ENCODE measurements at regions not wholly inside any gene's neighbourhood (a gene's known extent, or its start where the extent isn't known, plus 50 kb on each side); places are given as distances from the start of the nearest gene placed in this dataset.
"Not testable (repeated sequence)": the region's sequence is repeated elsewhere in the genome, so short reads cannot be mapped to it uniquely, and the experiment has no call there.

DNA sequence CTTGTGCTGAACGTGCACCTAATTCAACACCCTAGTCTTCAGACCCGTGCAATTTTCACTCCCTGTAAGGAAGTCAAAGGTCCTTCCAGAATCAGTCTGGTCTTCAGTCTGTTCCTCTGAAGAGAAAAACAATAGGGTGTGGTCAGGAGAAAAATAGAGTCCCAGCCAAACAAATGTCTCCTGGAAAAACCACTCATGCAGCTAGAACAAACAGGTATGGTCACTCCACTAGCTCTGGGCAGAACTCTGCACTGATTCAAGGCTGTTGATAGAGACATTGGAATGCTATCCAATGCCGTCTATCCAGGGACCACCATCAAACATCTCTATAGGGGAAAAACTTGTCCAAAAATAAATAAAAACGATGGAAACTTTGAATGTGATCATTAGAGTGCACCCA, 81.8 kb upstream of the MAP3K1 start:
- DNase-seq (ENCODE audit: extremely low read depth in 1 of 2, low read depth in 1 of 2), result no peak

DNA sequence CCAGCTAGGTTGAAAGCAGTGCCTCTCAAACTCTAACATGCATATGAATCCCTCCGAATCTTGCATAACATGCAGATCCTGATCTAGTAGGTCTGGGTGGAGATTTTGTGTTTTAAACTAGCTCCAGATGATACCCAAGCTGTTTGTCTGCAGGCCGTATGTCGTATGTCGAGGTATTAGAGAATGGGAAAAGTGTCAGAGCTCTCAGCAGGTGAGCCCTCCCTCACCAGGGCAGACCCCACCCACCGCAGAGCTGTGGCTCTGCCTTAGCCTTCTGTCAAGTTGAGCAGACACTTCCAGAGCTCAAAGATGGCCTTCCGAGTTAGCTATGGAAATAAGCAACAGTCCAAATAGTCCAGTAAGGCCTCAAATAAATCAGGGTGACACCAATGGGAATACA, 83.2 kb upstream of the MAP3K1 start:
- DNase-seq (ENCODE audit: extremely low read depth in 1 of 2, low read depth in 1 of 2), result no peak

DNA sequence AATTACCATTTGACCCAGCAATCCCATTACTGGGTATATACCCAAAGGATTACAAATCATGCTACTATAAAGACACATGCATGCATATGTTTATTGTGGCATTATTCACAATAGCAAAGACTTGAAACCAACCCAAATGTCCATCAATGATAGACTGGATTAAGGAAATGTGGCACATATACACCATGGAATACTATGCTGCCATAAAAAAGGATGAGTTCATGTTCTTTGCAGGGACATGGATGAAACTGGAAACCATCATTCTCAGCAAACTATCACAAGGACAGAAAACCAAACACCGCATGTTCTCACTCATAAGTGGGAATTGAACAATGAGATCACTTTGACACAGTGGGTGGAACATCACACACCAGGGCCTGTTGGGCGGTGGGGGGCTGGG, 83.9 kb upstream of the MAP3K1 start:
- DNase-seq (ENCODE audit: extremely low read depth in 1 of 2, low read depth in 1 of 2), result not testable (repeated sequence)

DNA sequence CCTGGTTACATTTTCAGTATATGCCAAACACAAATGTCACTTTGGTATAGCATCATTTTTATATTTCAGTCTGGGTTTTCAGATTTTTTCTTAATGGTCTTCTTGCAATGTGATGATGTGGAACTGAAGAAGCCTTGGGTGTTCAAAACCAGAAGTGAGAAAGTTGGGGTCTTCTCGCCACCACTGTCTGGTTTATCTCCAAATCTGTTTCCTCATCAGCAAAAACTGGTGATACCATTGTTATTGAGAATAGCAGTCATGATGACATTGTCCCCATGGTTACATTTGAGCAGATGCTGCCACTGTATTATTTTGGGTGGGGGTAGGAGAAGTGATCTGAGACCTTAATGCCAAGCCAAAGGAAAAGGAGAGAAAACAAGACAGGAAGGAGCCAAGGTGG, 85.9 kb upstream of the MAP3K1 start:
- DNase-seq (ENCODE audit: extremely low read depth in 1 of 2, low read depth in 1 of 2), result no peak

DNA sequence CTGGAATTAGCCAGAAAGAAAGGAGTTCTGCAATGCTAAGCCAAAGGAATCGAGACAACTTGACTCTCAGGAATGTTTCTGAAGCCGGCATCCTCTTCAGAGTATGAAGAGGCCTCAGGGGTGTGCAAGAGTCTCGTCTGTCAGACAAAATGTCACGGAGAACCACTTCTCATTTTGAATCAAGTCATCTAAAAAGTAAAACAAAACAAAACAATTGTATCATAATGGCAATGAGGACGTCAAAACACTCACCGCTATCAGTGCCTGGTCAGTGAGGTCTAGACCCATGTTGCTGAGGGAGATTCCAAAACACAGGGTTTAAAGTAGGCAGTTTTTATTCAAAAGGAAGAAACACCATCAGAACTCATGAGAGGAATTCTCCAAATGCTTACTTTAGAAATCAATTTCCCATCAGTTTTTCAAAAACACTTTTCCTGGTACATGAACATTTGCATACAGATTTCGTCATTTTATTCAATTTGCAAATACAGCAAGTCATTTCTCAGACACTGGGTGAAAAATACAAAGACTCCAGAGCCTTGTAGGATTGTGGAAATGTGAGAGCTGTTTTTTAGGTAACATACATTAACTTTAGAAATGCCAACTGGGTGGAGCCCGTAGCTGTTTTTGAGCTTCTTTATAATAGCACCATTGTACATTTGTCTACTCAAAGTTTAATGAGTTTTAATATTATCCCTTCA, 89.5 kb upstream of the MAP3K1 start:
- DNase-seq (ENCODE audit: extremely low read depth in 1 of 2, low read depth in 1 of 2), result no peak

DNA sequence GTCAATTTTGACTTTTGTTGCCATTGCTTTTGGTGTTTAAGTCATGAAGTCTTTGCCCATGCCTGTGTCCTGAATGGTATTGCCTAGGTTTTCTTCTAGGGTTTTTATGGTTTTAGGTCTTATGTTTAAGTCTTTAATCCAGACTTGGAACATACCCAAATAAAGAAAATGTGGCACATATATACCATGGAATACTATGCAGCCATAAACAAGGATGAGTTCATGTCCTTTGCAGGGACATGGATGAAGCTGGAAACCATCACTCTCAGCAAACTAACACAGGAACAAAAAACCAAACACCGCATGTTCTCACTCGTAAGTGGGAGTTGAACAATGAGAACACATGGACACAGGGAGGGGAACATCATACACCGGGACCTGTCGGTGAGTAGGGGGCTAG, 90.5 kb upstream of the MAP3K1 start:
- DNase-seq (ENCODE audit: extremely low read depth in 1 of 2, low read depth in 1 of 2), result not testable (repeated sequence)

DNA sequence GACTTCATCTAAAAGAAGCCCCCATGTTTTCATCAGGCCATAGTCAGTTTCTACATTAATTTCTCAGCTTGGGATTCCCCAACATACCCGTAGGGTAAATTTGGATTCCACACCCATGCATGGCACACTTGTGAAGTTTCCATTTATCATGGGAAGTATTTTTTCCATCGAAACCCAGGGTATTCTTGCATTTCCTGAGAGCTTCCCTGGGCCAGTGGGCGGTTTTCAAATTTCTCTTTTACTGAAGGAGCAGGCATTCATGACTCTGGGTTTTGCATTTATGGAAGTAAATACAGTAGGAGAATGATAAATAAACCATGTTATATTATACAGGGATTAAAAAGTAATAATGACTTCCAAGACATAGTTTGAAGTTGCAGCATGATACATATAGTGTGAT, 93.0 kb upstream of the MAP3K1 start:
- DNase-seq (ENCODE audit: extremely low read depth in 1 of 2, low read depth in 1 of 2), result no peak

DNA sequence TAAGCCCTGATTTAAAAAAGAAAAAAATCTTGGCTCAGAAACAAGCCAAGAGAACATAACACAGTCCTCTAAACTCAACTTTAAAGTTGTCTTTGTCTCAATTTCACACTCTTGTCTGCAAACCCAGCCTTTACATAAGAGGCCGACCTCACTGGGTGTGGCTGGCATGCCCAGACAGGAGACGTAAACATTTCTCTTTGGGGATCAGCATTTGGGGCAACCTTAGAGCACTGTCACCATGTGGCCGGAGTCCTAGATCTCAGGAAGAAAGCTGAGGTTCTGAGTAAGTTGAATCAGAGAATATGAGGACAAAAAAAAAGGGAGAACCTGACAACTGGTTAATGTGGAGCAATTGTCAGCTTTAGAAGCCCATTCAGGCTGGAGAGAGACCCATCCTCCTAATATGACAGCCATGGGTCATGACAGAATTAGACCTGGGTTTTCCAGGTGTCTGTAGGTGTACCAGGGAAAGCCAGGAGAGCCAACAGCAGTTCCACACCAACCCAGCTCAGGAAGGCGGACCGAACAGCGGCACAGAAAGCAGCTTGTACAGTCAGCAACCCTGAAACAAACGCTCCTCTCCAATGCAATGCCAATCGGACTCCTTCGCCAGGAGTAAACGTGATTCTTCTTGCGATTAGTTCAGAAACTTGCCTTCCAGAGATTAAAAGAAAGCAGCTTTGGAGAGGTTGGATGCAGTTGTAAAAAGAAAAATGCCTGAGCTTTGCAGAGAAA, 97.9 kb upstream of the MAP3K1 start:
- DNase-seq (ENCODE audit: extremely low read depth in 1 of 2, low read depth in 1 of 2), result no peak

DNA sequence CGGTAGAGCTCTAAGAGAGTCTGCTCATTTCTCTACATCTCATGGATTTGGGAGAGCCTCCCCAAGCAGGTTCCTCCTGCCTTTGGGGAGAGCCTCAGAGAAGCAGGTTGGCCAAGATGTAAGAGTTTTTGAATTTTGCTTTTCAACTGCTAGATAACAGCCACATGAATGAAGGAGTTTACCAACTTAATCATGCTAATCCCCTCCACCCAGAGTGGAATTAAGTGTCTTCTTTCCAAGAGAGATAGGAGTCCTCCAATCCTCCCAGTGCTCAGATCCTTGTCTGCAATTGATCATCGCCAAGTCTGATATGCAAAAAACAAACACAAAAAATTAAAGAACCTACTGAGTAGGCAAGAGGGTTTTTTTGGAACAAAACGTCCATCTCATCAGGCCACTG, 99.4 kb upstream of the MAP3K1 start:
- DNase-seq (ENCODE audit: extremely low read depth in 1 of 2, low read depth in 1 of 2), result no peak

DNA sequence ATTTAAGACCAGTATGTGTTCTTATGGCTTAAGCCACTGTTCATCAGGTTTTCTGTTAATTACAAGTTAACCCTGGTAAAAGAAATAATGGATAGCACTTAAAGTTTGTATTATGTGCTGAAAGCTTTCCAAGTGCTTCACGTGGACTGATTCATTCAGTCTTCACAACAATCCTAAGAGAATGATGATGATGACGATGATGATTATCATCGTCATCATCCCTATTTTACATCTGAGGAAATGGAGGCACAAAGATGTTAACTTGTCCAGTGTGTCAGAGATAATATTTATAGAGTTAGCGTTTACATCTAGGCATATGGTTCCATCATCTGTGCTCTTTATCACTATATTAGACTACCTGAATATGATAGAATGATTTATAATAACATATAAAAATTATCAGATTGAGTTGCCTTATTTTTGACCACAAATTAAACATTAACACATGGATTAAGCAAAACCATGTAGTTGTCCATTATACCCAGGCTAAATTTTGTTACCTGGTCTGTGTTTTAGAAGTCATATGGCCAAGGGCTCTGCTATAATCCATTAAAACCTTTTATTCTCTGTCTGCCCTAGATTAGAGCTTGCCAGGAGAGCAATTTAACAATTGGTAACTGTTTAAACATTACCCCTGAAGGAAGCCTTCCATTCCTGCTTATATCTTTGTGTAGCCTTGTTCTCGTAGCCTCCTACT, 102.3 kb upstream of the MAP3K1 start:
- no peak for DNase-seq (ENCODE audit: extremely low read depth in 1 of 2, low read depth in 1 of 2)

DNA sequence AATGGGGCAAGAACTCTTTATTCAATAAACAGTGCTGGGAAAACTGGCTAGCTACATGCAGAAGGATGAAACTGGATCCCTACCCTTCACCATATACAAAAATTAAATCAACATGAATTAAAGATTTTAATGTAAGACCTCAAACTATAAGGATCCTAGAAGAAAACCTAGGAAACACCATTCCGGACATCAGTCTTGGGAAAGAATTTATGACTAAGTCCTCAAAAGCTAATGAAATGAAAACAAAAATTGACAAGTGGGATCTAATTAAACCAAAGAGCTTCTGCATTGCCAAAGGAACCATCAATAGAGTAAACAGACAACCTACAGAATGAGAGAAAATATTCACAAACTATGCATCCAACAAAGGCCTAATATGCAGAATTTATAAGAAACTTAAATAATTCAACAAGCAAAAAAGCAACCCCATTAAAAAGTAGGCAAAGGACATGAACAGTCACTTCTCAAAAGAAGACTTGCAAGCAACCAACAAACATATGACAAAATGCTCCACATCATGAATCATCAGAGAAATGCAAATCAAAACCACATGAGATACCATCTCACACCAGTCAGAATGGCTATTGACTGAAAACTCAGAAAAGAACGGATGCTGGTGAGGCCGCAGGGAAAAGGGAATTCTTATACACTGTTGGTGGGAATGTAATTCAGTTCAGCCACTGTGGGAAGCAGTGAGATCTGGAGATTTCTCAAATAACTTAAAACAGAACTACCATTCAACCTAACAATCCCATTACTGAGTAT, 104.3 kb upstream of the MAP3K1 start:
- DNase-seq (ENCODE audit: extremely low read depth in 1 of 2, low read depth in 1 of 2), result no peak

DNA sequence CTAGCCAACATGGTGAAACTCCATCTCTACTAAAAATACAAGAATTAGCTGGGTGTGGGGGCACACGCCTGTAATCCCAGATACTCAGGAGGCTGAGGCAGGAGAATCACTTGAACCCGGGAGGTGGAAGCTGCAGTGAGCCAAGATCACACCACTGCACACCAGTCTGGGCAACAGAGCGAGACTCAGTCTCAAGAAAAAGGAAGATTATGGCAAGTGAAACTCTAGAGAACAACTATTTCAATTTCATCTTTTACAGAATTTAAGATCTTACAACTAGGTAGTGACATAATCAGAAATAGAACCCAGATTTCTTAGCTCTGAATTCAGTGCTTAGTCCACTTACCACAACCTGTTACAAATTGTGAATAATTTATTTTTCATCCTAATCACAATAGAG, 108.8 kb upstream of the MAP3K1 start:
- no peak for DNase-seq (ENCODE audit: extremely low read depth in 1 of 2, low read depth in 1 of 2)

DNA sequence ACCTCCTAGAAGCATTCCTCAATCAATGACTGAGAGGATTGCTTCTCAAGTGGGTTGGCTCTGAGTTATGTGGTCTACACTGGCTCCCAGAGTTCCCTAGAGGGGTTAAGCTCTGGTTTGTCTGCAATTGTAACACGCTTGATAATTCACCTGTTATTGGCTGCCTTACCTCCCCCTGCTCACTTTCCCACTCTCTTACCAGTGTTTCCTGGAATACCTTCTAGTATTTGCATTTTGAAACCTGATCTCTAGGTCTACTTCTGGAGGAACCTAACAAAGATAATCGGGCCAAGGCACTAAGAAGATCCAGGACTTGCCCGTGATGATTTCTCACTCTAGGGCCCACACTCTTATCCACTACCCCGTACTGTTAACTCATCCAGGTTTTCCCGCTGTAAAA, 110.1 kb upstream of the MAP3K1 start:
- no peak for DNase-seq (ENCODE audit: extremely low read depth in 1 of 2, low read depth in 1 of 2)

DNA sequence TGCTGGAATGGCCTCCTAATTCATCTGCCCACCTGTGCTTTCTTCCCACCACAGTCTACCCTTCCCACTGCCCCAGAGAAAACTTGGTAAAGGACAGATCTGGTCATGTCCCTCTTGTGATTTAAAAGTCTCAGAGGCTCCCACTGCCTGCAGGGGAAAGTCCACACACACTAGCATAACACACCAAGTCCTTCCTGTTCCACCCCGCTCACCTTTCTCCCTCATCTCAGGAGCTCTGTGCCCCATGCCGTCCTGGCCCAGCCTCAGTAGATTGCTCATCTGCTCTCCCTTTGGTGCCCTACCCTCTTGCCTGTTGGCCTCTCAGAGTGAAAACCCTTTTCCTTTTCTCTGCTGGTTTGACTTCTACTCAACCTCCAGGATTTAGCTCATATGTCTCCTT, 111.4 kb upstream of the MAP3K1 start:
- no peak for DNase-seq (ENCODE audit: extremely low read depth in 1 of 2, low read depth in 1 of 2)

DNA sequence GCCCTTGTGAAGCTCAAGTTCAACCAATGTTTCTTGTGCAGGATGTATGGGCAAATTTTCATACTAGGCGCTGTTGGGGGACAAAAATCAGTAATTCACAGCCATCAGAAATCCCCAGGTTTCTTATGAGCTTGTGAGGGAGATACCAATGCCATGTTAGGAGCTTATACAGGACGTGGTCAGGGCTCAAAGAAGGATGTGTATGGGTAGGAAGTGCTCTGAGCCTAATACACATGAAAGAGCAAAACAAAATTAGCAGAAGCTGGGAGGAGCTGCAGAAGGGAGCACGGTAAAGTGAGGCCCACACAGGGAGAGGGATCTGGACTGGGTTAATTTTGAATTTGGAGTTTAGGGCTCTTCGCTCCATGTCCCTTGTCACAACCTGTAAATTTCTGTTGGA, 114.6 kb upstream of the MAP3K1 start:
- DNase-seq (ENCODE audit: extremely low read depth in 1 of 2, low read depth in 1 of 2), result no peak

DNA sequence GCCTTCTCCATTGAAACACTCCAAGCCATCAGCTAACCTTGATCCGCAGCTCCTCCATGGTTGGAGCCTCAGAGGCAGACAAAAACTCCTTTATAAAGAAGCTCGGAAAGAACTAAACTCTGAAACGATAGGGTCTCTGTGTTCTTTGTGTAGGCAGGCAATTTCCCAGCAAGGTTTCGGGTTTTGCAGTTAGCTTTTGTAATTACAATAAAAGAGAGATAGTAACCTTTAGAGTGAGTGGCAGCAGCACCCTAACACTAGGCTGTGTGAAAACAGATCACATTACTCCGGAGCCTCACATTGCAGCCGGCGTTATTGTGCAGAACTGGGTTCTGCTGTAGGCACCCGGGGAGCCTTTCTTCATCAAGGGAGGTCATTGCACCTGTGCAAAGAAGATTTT, 115.8 kb upstream of the MAP3K1 start:
- no peak for DNase-seq (ENCODE audit: extremely low read depth in 1 of 2, low read depth in 1 of 2)

DNA sequence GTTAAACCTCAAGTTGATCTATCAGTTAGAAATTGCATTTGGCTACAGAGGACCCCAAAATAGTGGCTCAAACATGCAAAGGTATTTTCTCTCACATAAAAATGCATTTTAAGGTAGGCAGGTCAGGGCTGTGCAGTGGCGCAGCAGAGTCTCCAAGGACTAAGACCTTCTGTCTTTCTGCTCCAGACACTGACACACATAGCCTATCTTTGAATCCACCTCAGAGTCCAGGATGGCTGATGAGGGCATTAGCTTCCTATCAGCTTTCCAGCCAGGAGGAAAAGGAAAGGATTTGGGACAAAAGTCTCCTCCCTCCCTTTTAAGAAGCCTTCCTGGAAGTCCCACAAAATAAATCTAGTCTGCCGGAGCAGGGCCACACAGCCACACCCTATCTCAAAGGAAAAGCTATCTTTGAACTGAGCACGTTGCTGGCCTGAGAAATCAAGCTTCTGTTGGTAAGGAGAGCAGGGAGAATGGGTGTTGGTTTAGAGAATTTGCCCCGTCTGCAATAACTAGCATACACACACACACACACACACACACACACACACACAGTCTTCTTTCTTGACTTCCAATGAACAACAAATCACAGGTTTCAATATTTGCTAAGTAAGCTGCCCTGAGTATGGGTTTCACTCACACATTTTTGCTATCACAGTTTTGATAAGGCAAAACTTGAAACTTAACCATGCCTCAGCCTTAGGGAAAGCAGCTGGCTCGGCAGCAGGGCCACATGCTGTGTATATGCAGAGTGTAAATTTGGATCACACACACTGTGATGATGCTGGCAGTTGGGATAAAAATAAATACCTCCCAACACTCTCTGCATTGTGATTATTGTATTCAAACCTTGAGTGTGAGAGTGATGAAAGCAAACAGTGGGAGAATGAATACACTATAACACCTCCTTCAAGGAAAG, 116.6 kb upstream of the MAP3K1 start:
- DNase-seq (ENCODE audit: extremely low read depth in 1 of 2, low read depth in 1 of 2), result no peak

DNA sequence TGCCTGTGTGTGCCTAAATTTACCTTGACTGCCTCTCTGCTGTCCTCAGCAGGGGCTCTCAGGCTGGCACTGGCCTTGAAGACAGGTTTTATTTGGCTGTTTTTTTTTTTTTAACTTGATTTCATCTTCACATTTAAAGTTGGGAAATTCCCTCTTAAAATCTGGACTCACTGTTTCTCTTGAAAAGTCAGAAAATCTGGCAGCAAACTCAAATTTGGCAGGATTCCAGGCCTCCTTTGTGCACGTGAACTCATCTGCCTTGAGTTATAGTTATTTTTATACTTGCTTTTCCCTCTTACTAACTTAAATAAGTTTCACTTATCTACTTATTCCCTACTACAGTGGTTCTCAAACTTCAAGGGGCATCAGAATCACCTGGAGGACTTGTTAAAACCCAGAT, 118.4 kb upstream of the MAP3K1 start:
- no peak for DNase-seq (ENCODE audit: extremely low read depth in 1 of 2, low read depth in 1 of 2)

DNA sequence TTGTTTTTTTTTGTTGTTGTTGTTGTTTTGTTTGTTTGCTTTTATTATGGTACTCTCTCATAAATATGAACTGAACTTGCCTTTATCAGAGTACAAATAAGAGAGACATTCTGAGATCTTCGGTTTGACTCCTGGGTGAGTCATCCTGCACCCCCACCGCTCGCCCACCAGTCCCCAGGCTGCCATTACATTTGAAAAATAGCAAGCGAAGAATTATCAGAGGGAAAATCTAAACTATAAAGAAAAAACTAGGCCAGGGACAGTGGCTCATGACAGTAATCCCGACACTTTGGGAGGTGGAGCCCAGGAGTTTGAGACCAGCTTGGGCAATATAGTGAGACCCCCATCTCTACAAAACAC, 122.1 kb upstream of the MAP3K1 start:
- no peak for DNase-seq (ENCODE audit: extremely low read depth in 1 of 2, low read depth in 1 of 2)

All from activated CD8-positive, alpha-beta memory T cell treated with anti-CD3 and anti-CD28 coated beads for 1 hour (primary cell).